HG03571 (cell line): ENCODE measurements at regions not wholly inside any gene's neighbourhood (a gene's known extent, or its start where the extent isn't known, plus 50 kb on each side); places are given as distances from the start of the nearest gene placed in this dataset.
A peak's percentile ranks its signal among the peaks of the same experiment; 100 is the strongest.
"Not testable (repeated sequence)": the region's sequence is repeated elsewhere in the genome, so short reads cannot be mapped to it uniquely, and the experiment has no call there.

Experiments used
- ATAC-seq: cut with Tn5 transposase; IDR thresholded peaks from one replicate; pipeline ENCODE4 v1.9.1; 2021; ENCODE audit not compliant: unreplicated experiment

- ATAC-seq, result no peak
These were observed 499.4 kb upstream of the API5 start for GRCh38 chr11:42812361-42812760.

GRCh38 chr11:42812960-42813359 is 498.8 kb upstream of the API5 start:
- no peak for ATAC-seq

- no peak for ATAC-seq
These were observed 495.3 kb upstream of the API5 start for GRCh38 chr11:42816471-42816870.

DNA sequence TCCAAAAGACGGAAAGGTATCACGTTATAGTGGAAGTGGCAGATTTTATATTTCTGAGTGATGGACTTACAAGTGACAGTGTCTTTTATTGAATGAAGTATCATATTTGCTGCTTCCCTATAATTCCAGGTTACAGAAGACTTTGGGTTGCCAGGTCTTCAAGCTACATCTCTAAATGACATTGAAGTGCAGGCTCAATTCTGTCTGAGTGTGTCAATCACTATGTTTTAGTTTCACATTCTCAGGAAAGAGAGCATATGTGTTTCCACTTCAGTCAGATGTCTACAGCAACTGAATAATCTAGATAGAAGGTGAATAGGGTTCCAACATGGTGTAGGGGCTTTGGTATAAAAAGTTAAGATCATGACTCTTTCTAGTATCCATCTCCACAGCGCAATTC is 492.7 kb upstream of the API5 start:
- no peak for ATAC-seq

DNA sequence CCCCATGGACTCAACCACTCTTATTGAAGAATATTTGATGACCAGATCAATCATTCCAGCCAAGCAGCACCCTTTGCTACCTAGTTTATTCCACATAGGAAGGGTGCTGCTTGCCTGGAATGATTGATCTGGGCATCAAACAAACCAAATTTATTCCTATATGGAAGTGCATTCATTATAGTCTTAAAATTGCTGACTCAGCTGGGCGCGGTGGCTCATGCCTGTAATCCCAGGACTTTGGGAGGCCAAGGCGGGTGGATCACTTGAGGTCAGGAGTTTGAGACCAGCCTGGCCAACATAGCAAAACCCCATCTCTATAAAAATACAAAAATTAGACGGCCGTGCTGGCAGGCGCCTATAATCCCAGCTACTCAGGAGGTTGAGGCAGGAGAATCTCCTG is 489.6 kb upstream of the API5 start:
- not testable (repeated sequence) for ATAC-seq

DNA sequence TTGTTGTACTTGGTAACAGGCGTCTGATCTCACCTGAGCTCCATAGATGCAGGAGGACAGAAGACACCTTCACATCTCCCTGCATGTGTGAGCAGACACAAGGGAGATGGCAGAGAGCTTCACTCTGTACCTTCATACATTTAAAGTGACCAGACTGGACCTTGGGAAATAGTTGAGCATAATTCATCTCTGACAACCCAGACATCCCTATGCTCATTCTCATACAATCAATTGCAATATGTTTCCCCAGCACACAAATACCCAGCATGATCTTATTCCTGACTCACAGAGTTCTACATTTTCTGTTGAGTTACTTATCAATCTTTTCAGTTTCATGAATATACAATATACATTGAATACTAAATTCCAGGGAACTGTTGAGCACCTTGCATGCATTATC is 488.2 kb upstream of the API5 start:
- ATAC-seq, result no peak

DNA sequence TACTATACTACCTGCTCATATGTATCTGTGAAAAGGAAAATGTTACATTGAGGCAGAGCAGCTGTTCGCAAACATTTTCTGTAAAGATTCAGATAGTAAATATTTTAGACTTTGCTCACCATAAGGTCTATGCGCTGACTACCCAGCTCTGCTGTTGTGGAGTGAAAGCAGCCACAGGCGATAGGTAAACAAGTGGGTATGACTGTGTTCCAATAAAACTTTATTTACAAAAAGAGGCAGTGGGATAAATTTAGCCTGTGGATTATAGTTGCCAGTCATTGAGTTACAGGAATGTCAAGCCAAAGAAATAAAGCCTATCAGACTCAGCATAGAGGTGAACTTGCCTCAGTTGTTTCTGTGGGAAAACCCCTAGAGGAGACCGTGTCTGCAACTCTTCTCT is 487.7 kb upstream of the API5 start:
- no peak for ATAC-seq

DNA sequence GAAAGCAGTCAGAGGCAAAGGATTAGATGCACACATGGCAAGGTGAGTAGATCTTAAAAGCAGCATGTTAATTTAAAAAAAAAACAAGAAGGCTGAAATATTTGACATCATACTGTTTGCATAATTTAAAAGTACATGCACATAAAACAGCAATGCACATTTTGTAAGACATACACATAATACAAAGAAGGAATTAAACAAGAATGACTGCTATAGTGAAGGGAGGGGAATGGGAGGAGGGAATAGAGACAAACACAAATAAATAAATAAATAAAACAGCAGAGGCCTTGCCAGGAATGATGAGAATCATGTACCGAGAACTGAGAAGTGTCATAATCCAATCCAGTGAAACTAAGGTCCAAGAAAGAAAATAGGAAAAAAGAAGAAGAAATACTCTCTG is 486.2 kb upstream of the API5 start:
- ATAC-seq, result no peak

GRCh38 chr11:42827845-42828244 is 484.0 kb upstream of the API5 start:
- no peak for ATAC-seq

DNA sequence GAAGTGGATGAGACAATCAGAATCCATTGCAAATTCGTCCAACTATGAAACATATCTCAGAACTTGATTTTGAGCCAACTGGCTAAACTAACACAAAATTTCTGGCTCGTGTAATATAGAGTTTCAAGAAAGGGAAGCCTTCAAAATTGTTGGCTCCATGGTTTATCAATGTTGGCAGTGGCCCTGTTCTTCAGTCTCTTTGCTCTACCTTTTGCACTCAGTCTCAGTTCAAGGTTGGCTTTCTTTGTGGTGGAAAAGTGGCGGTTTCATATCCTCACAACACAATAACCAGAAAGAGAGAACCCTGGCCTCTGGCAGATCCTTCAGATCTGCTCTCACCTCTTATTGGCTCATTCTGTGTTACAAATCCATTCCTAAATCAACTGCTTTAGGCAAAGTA is 473.8 kb upstream of the API5 start:
- no peak for ATAC-seq

DNA sequence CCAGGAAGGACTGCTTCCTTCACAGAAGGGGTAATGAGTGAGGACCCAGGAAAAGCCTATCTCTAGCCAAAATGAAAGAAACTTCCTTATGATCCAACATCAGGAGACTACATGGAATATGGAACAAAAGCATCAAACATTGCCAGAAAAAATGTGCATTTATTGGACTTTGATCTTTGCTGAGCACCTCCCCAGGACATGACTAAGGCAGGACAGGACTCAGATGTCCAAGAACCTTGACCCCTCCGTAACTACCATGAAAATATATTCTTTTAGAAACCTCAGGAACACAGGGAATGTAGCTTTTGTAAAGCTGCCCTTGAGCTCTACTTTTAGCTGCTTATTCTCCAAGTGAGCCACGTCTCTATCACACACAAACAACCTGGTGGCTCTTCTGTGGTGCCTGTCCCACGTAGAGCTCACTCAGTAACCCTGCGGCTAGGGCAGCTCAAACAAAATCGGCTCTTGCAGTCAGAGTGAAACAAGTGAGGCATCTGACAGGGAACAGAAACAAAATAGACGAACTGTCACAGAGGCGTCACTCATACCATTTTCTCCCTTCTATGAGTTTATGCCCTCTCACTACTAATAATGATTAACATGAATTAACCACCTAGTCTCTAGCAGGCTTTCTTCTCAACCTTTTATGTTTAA is 471.5 kb upstream of the API5 start:
- ATAC-seq, result peak; percentile 76

GRCh38 chr11:42840860-42841259 is 470.9 kb upstream of the API5 start:
- no peak for ATAC-seq

DNA sequence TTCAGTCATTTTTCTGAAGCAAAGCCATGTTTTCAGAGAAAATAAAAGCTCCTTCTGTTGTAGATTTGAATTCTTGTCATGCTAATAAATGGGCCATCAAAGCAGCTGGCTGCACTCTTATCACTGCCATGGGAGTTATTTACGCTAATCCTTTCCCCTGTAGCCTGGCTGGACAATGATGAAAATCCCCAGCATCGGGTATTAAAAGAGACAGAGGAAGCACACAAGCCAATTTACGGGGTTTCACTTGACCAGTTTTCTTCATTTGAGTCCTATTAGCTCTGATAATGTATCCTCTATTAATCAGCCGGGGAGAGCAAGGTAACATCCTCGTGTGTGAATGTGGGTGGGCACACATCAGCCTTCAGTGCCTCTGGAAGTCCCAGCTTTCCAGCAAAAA is 470.2 kb upstream of the API5 start:
- ATAC-seq, result no peak

GRCh38 chr11:42849362-42849761 is 462.4 kb upstream of the API5 start:
- ATAC-seq, result no peak

DNA sequence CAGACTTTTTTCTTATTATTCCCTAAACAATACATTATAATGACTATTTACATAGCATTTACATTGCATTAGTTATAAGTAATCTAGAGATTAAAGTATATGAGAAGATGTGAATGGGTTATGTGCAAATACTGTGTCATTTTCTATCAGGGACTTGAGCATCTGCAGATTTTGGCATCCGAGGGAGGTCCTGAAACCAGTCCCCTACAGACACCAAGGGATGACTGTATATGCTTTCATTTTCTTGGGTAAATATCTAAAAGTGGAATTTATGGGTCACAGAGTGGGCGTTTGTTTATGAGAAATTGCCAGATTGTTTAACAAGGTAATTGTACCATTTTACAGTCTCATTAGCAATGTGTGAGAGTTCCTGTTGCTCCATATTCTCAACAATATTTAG is 454.5 kb upstream of the API5 start:
- no peak for ATAC-seq

DNA sequence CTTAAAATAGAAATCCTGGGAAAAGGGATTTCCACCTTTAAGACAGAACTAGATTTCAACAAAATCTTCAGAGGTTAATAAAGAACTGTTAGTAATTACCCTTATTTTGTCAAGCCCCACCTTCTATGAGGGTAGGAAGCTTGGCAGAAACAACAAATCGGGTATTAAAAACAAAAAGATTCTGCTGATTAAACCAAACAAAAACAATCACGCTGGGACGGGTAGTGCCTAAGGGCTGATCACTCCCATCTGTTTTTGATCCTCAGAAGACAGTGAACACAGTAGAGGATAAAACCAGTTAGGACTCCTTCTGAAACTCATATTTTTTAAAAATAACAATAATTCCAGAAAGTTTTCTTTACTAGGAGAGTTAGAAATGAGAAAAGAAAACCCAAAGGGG is 441.3 kb upstream of the API5 start:
- ATAC-seq, result no peak

DNA sequence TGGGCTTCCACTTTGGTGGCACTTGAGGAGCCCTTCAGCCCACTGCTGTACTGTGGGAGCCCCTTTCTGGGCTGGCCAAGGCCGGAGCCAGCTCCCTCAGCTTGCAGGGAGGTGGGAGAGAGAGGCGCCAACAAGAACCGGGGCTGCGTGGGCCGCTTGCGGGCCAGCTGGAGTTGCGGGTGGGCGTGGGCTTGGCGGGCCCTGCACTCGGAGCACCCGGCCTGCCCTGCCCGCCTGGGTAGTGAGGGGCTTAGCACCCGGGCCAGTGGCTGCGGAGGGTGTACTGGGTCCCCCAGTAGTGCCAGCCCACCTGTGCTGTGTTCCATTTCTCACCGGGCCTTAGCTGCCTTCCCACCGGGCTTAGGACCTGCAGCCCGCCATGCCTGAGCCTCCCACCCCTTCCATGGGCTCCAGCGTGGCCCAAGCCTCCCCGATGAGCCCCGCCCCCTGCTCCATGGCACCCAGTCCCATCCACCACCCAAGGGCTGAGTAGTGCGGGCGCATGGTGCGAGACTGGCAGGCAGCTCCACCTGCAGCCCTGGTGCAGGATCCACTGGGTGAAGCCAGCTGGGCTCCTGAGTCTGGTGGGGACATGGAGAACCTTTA is 437.9 kb upstream of the API5 start:
- not testable (repeated sequence) for ATAC-seq

DNA sequence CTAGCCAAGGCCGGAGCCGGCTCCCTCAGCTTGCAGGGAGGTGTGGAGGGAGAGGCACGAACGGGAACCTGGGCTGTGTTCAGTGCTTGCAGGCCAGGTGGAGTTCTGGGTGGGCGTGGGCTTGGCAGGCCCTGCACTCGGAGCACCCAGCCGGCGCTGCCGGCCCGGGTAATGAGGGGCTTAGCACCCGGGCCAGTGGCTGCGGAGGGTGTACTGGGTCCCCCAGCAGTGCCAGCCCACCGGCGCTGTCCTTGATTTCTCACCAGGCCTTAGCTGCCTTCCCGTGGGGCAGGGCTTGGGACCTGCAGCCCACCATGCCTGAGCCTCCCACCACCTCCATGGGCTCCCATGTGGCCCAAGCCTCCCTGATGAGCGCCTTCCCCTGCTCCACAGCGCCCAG is 430.5 kb upstream of the API5 start:
- ATAC-seq, result not testable (repeated sequence)

GRCh38 chr11:42890773-42891172 is 421.0 kb upstream of the API5 start:
- ATAC-seq, result no peak

DNA sequence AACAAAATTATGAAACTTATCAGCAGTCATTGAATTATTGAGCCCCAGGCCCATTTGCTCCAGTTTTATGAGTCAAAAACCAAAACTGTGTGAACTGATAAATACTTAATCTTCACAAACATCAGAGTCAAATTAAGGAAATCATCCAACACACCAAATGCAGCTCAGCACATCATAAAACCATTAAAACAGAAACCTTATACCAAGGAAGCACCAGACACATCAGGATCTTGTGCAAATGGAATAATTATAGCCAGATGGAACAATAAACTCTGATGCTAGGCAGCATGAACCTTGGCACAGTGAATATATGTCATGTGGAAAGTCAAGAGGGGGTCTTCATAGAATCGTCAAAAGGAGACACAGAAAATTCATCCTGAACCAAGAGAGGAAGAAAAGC is 410.7 kb upstream of the API5 start:
- ATAC-seq, result no peak

- no peak for ATAC-seq
These were observed 405.6 kb upstream of the API5 start for GRCh38 chr11:42906226-42906625.

DNA sequence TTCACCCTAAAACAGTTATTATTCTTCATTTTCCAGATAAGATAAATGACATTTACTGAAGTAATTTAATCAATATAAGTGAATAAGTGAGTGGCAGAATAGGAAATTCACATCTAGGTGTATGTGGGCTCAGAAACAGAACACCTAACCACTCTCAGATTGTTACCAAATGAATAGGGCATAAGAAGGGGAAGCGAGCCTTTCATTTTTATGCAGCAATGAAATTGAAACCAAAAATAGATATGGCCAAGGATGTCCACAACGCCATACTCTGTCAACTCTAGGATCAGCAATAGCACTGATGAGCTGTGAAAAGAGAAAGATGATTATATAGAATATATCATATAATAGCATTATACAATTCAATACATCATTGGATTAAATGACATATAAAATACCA is 398.1 kb upstream of the API5 start:
- ATAC-seq, result no peak

- ATAC-seq, result no peak
These were observed 388.1 kb upstream of the API5 start for GRCh38 chr11:42923651-42924050.
